ENCODE measurements at regions not wholly inside any gene's neighbourhood (a gene's known extent, or its start where the extent isn't known, plus 50 kb on each side); places are given as distances from the start of the nearest gene placed in this dataset.

DNA sequence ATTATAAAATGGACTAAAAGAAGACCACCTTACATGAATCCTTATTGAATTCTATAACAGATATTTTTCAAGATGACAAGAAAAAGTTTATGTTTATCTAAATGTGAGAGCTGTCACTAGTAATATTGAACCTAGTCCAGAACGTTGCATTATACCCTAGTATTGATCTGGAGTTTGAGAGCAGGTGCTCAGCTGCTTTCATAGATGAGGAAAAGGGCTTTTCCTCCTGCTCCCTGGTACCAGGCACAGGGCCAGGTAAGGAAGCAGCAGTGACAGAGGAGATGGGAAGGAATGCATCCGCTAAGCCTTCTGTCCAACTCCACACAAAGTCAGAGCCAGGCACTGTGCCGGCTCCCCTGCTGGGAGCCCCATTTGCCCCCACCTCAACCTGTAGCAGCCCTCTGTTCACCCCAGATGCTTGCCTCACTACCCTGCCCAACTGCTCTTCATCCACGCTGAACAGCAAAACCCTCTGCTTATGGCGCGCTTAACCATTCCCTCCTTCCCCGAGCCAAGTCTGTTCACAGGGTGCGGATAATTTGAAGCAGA, 393.1 kb downstream of the FRK start:
- no peaks in the 10 kb centered on the region for H3K36me3 Mint-ChIP-seq (ENCODE audit: low read depth)
- no peaks in the 10 kb centered on the region for H3K4me1 Mint-ChIP-seq (ENCODE audit: low read depth)
- no peak overlapping the region for H3K27ac Mint-ChIP-seq
- no peaks in the 10 kb centered on the region for H3K27me3 Mint-ChIP-seq
- no peak overlapping the region for H3K4me3 Mint-ChIP-seq
- H3K9me3 Mint-ChIP-seq, result no peaks in the 10 kb centered on the region

- H3K27me3 Mint-ChIP-seq, result no peaks in the 10 kb centered on the region
- H3K4me1 Mint-ChIP-seq (ENCODE audit: low read depth), result no peaks in the 10 kb centered on the region
- H3K36me3 Mint-ChIP-seq (ENCODE audit: low read depth), result no peaks in the 10 kb centered on the region
- no peaks in the 10 kb centered on the region for H3K9me3 Mint-ChIP-seq
- no peak overlapping the region for H3K27ac Mint-ChIP-seq
- no peak overlapping the region for H3K4me3 Mint-ChIP-seq
Measured at GRCh38 chr6:115666997-115667396, 393.7 kb downstream of the FRK start.

DNA sequence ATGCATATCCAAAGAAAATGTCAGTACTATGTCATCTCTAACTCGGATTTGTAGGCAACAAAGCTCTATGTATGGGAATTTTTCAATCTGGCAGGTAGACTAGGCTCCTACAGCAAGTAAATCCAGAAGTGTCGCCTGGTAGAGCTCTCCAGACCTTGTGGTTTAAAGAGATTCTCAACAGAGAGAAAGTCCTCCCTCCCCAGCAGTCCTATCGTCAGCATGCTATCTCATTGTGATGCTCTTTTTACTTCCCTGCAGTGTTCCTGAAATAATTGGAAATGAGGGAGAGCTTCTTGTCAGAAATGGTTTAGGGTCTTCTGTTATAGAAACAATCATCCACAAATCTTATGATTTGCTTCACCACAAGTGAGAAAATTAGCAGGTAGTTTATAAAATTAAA, 395.4 kb downstream of the FRK start:
- no peaks in the 10 kb centered on the region for H3K9me3 Mint-ChIP-seq
- no peak overlapping the region for H3K4me3 Mint-ChIP-seq
- H3K27me3 Mint-ChIP-seq, result no peaks in the 10 kb centered on the region
- no peaks in the 10 kb centered on the region for H3K4me1 Mint-ChIP-seq (ENCODE audit: low read depth)
- H3K27ac Mint-ChIP-seq, result no peak overlapping the region
- H3K36me3 Mint-ChIP-seq (ENCODE audit: low read depth), result no peaks in the 10 kb centered on the region

DNA sequence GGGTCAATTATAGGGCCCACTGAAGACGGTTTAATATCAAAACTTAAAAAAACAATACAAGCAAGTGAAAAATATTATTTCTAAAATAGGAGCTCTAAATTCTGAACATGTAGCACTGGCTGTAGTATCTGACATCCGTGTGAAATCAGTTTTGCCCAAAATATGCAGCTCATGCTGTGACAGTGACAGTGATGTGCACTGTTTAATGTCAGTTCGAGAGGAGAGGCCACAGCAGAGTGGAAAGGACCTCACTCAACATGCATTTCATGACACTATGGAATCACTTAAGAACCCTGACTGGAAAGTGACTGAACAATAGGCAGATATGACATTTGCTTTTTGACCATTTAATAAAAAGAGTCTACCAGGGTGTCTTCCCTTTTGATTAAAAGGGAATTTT, 397.0 kb downstream of the FRK start:
- no peak overlapping the region for H3K27ac Mint-ChIP-seq
- H3K36me3 Mint-ChIP-seq (ENCODE audit: low read depth), result no peaks in the 10 kb centered on the region
- H3K9me3 Mint-ChIP-seq, result peaks cover 7% of the 10 kb centered on the region
- no peaks in the 10 kb centered on the region for H3K4me1 Mint-ChIP-seq (ENCODE audit: low read depth)
- H3K4me3 Mint-ChIP-seq, result no peak overlapping the region
- no peaks in the 10 kb centered on the region for H3K27me3 Mint-ChIP-seq

DNA sequence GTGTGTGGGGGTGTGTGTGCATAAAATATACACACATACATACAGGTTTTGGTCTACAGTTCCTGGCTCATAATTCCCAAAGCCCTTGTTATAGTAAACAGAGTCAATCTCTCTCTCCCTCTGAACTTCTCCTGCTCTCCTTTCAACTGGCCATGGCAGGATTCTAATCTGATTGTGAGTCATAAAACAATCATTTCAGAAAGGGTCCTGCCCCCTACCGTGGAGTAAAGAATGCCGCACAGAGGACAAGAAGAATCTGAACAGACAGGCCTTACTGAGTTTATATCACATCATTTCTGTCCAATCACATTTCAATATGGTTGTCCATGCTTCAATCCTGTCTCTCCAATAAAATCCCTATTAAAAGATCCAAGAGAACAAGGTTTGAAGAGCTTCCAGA, 416.9 kb downstream of the FRK start:
- Mint-ChIP-seq H3K27ac (no peak overlapping the region), H3K4me3 (no peak overlapping the region), H3K4me1 (ENCODE audit: low read depth) (no peaks in the 10 kb centered on the region), H3K27me3 (no peaks in the 10 kb centered on the region), H3K9me3 (peaks cover 16% of the 10 kb centered on the region), H3K36me3 (ENCODE audit: low read depth) (no peaks in the 10 kb centered on the region)

- Mint-ChIP-seq H3K27me3 (no peaks in the 10 kb centered on the region), H3K9me3 (no peaks in the 10 kb centered on the region), H3K27ac (no peak overlapping the region), H3K4me3 (no peak overlapping the region), H3K36me3 (ENCODE audit: low read depth) (no peaks in the 10 kb centered on the region), H3K4me1 (ENCODE audit: low read depth) (no peaks in the 10 kb centered on the region)
Measured at GRCh38 chr6:115634887-115635286, 425.8 kb downstream of the FRK start.

- no peak overlapping the region for H3K4me3 Mint-ChIP-seq
- H3K27me3 Mint-ChIP-seq, result no peaks in the 10 kb centered on the region
- H3K36me3 Mint-ChIP-seq (ENCODE audit: low read depth), result no peaks in the 10 kb centered on the region
Measured at GRCh38 chr6:115634131-115634530, 426.6 kb downstream of the FRK start.

DNA sequence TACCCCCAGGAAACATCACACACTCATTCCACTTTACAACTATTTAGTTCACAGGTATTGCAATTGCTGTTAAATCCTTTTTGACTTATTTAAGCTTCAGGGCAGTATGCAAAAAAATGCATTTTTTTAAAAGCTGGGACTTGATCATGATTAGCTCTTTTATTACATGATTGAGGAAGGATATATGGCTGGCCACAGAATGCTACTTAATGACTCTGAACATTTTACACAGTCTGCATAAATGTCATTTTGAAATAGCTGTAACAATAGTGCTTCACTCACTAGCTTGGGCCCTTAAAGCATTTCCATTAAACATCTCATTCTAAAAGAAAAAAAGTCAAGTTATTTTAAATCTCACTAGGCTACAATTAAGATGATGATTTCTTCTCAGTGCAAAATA, 429.7 kb downstream of the FRK start:
- H3K27me3 Mint-ChIP-seq, result no peaks in the 10 kb centered on the region
- no peak overlapping the region for H3K4me3 Mint-ChIP-seq
- no peaks in the 10 kb centered on the region for H3K4me1 Mint-ChIP-seq (ENCODE audit: low read depth)
- no peak overlapping the region for H3K27ac Mint-ChIP-seq
- peaks cover 4% of the 10 kb centered on the region for H3K9me3 Mint-ChIP-seq
- H3K36me3 Mint-ChIP-seq (ENCODE audit: low read depth), result no peaks in the 10 kb centered on the region

More at GRCh38 chr6:115634131-115634530, 426.6 kb downstream of the FRK start:
- peaks cover 4% of the 10 kb centered on the region for H3K9me3 Mint-ChIP-seq
- no peaks in the 10 kb centered on the region for H3K4me1 Mint-ChIP-seq (ENCODE audit: low read depth)
- H3K27ac Mint-ChIP-seq, result no peak overlapping the region

DNA sequence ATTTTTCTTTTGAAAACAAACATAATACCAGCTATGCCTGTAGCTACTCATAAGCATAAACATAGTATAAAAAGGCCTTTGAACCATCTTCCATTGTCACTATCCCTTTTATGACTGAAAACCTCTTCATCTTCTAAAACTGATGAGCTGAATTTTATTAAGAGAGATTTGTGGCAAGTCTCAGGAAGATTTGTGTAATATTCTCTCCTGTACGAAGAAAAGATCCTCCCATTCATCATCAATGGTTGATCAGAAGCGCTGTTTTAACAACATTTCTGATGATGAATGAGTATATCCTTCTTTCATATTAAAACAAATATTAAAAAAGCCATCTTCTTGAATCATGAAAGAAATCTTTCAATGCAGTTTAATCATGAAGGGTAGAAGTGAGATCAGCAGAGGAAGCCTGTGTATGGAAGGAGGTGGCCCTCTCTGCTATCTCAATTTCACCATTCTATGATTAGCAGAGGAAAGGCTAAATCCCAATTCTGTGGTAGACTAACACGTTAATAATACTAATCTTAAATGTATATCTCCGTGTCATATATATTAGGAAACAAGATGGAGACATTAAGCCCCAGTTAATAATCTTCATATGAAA, 430.2 kb downstream of the FRK start:
- Mint-ChIP-seq H3K36me3 (ENCODE audit: low read depth) (no peaks in the 10 kb centered on the region), H3K4me3 (no peak overlapping the region), H3K4me1 (ENCODE audit: low read depth) (no peaks in the 10 kb centered on the region), H3K27me3 (no peaks in the 10 kb centered on the region), H3K9me3 (peaks cover 4% of the 10 kb centered on the region), H3K27ac (no peak overlapping the region)

DNA sequence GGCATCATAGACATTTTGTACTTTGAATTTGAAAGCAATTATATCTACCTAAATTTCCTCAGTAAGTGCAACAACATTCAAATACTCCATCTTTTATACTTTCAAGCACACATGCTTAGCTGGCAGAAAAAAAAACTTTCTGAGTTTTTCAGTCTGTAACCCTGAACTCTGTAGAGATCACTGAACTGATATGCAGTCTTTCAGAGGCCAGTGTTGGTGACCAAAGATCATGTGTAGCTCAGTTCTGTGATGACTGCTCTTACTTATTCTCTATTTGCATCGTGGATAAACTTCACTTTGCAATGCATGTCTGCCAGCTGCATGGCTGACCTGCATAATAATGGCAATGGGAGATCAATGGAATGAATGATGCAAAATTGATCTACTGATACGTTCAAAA, 431.3 kb downstream of the FRK start:
- H3K27ac Mint-ChIP-seq, result no peak overlapping the region
- no peaks in the 10 kb centered on the region for H3K27me3 Mint-ChIP-seq
- H3K4me3 Mint-ChIP-seq, result no peak overlapping the region
- peaks cover 4% of the 10 kb centered on the region for H3K9me3 Mint-ChIP-seq
- no peaks in the 10 kb centered on the region for H3K36me3 Mint-ChIP-seq (ENCODE audit: low read depth)
- H3K4me1 Mint-ChIP-seq (ENCODE audit: low read depth), result no peaks in the 10 kb centered on the region

GRCh38 chr6:115618256-115618655, 442.4 kb downstream of the FRK start:
- H3K36me3 Mint-ChIP-seq (ENCODE audit: low read depth), result no peaks in the 10 kb centered on the region
- H3K27ac Mint-ChIP-seq, result no peak overlapping the region

GRCh38 chr6:115617031-115617430, 443.7 kb downstream of the FRK start:
- no peaks in the 10 kb centered on the region for H3K4me1 Mint-ChIP-seq (ENCODE audit: low read depth)
- no peak overlapping the region for H3K27ac Mint-ChIP-seq
- no peaks in the 10 kb centered on the region for H3K9me3 Mint-ChIP-seq
- no peaks in the 10 kb centered on the region for H3K36me3 Mint-ChIP-seq (ENCODE audit: low read depth)
- H3K4me3 Mint-ChIP-seq, result no peak overlapping the region
- no peaks in the 10 kb centered on the region for H3K27me3 Mint-ChIP-seq

More at GRCh38 chr6:115618256-115618655, 442.4 kb downstream of the FRK start:
- Mint-ChIP-seq H3K27me3 (no peaks in the 10 kb centered on the region), H3K4me3 (no peak overlapping the region), H3K4me1 (ENCODE audit: low read depth) (no peaks in the 10 kb centered on the region), H3K9me3 (no peaks in the 10 kb centered on the region)

DNA sequence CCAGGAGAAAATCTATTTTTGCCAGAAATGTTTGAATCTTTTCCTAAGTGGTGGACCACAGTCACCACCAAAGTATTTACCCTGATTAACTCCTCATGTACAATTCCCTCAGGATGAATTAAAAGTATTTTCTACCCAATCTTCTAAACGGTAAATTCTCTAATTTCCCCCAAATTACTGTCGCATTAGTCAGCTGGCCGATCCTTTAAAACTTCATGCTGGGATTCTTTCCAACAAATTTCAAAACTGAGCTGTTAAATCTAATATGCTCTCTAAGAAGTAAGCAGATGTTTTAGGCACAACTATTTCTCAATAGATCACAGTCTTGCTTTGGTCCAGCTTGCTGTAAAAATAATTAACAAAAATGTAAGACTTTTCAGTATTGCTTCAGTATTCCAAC, 447.2 kb downstream of the FRK start:
- no peak overlapping the region for H3K27ac Mint-ChIP-seq
- no peak overlapping the region for H3K4me3 Mint-ChIP-seq

DNA sequence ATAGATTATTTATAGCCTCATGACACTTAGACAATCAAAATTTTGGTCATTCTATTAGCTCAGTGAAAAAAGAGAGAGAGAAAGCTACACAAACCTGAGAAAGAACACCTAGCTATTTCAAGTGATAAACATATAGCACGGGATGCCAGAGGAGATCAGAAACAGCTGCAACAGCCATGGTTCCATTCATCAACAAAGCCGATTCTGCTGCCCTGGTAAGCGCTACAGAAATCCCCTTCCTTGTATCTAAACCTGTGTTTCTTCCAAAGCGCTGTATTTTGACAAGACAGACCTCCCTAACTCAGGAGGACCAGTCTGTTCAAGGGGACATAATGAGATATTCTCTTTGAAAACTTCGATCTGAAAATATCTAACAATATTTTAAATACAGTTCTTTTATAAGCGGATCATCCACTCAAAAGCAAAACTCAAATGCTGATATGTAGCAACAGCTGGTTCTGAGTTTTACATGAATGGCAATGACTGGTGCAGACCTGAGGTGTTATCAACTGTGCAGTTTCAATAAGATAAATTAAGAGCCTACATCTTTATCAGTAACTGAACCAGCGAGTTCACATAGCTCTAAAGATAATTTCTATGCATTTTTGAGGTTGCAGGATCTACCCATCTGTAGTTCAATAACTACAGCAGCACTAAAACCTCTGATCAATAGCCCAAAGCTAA, 447.8 kb downstream of the FRK start:
- Mint-ChIP-seq H3K36me3 (ENCODE audit: low read depth) (no peaks in the 10 kb centered on the region), H3K27ac (no peak overlapping the region), H3K4me1 (ENCODE audit: low read depth) (no peaks in the 10 kb centered on the region), H3K4me3 (no peak overlapping the region), H3K27me3 (no peaks in the 10 kb centered on the region), H3K9me3 (peaks cover 8% of the 10 kb centered on the region)

More for the DNA sequence above, 447.2 kb downstream of the FRK start:
- H3K4me1 Mint-ChIP-seq (ENCODE audit: low read depth), result no peaks in the 10 kb centered on the region
- no peaks in the 10 kb centered on the region for H3K27me3 Mint-ChIP-seq
- H3K36me3 Mint-ChIP-seq (ENCODE audit: low read depth), result no peaks in the 10 kb centered on the region
- peaks cover 8% of the 10 kb centered on the region for H3K9me3 Mint-ChIP-seq

GRCh38 chr6:115612216-115612615, 448.5 kb downstream of the FRK start:
- Mint-ChIP-seq H3K4me3 (no peak overlapping the region), H3K9me3 (peaks cover 10% of the 10 kb centered on the region), H3K36me3 (ENCODE audit: low read depth) (no peaks in the 10 kb centered on the region), H3K27ac (no peak overlapping the region), H3K4me1 (ENCODE audit: low read depth) (no peaks in the 10 kb centered on the region), H3K27me3 (no peaks in the 10 kb centered on the region)

- H3K36me3 Mint-ChIP-seq (ENCODE audit: low read depth), result no peaks in the 10 kb centered on the region
- peaks cover 14% of the 10 kb centered on the region for H3K9me3 Mint-ChIP-seq
- H3K4me3 Mint-ChIP-seq, result no peak overlapping the region
- no peaks in the 10 kb centered on the region for H3K4me1 Mint-ChIP-seq (ENCODE audit: low read depth)
- H3K27ac Mint-ChIP-seq, result no peak overlapping the region
- H3K27me3 Mint-ChIP-seq, result no peaks in the 10 kb centered on the region
Measured at GRCh38 chr6:115610696-115611095, 450.0 kb downstream of the FRK start.

Data from stimulated activated naive CD8-positive, alpha-beta T cell treated with anti-CD3 and anti-CD28 coated beads, Interleukin-15, Interleukin-2, amounts not matched to agents 100 ng/mL and 50 ng/mL, for 24 hours (primary cell).